H9 (cell line): ENCODE measurements at regions not wholly inside any gene's neighbourhood (a gene's known extent, or its start where the extent isn't known, plus 50 kb on each side); places are given as distances from the start of the nearest gene placed in this dataset.

Experiments used
- DNase-seq: peaks from one replicate; pipeline ENCODE4 v3.0.0-alpha.2; 2017
- H2AFZ ChIP-seq: one replicate; pipeline ENCODE4 v1.6.1; 2013; ENCODE audit warnings: mild to moderate bottlenecking, low read length, control low read depth, moderate library complexity
- H2AK5ac ChIP-seq: 2 replicates; pipeline ENCODE4 v1.6.1; 2013; ENCODE audit warnings: low read length, control low read depth, mixed read lengths; ENCODE audit not compliant: insufficient read length
- H2BK120ac ChIP-seq: one replicate; pipeline ENCODE4 v1.6.1; 2013; ENCODE audit warnings: low read depth, mild to moderate bottlenecking, low read length, control low read depth, inconsistent platforms; ENCODE audit not compliant: poor library complexity, severe bottlenecking
- H2BK12ac ChIP-seq: 2 replicates; pipeline ENCODE4 v1.6.1; 2013; ENCODE audit warnings: low read length, control low read depth, mixed read lengths, low read depth; ENCODE audit not compliant: insufficient read length
- H2BK15ac ChIP-seq: 2 replicates; pipeline ENCODE4 v1.6.1; 2013; ENCODE audit warnings: low read depth, low read length, control low read depth
- H2BK20ac ChIP-seq: one replicate; pipeline ENCODE4 v1.6.1; 2013; ENCODE audit warnings: low read depth, mild to moderate bottlenecking, low read length, control low read depth, inconsistent platforms; ENCODE audit not compliant: poor library complexity, severe bottlenecking
- H2BK5ac ChIP-seq: 2 replicates; pipeline ENCODE4 v1.6.1; 2013; ENCODE audit warnings: low read length, control low read depth, mixed read lengths; ENCODE audit not compliant: insufficient read length
- H3K14ac ChIP-seq: 2 replicates; pipeline ENCODE4 v1.6.1; 2013; ENCODE audit warnings: low read length, control low read depth; ENCODE audit not compliant: insufficient read depth
- H3K18ac ChIP-seq: 2 replicates; pipeline ENCODE4 v1.6.1; 2013; ENCODE audit warnings: low read depth, mild to moderate bottlenecking, mixed read lengths, low read length, control low read depth; ENCODE audit not compliant: insufficient read length
- H3K23ac ChIP-seq: 2 replicates; pipeline ENCODE4 v1.6.1; 2013; ENCODE audit warnings: low read length, control low read depth, mixed read lengths, low read depth; ENCODE audit not compliant: insufficient read length
- H3K23me2 ChIP-seq: 2 replicates; pipeline ENCODE4 v1.6.1; 2013; ENCODE audit warnings: low read depth, mild to moderate bottlenecking, mixed read lengths, low read length, control low read depth; ENCODE audit not compliant: insufficient read length, poor library complexity, severe bottlenecking
- H3K27ac ChIP-seq: 2 replicates; pipeline ENCODE4 v1.5.1; 2013; ENCODE audit warnings: low read length, control low read depth, mixed read lengths, low read depth; ENCODE audit not compliant: insufficient read length
- H3K27me3 ChIP-seq: 2 replicates; pipeline ENCODE4 v1.6.1; 2013; ENCODE audit warnings: low read length, control low read depth, inconsistent platforms; ENCODE audit not compliant: insufficient read depth
- H3K4ac ChIP-seq: 2 replicates; pipeline ENCODE4 v1.6.1; 2013; ENCODE audit warnings: low read depth, mild to moderate bottlenecking, control low read depth, inconsistent platforms, low read length, moderate library complexity
- H3K4me1 ChIP-seq: 2 replicates; pipeline ENCODE4 v1.6.1; 2013; ENCODE audit warnings: low read length, control low read depth, inconsistent platforms; ENCODE audit not compliant: insufficient read depth
- H3K4me2 ChIP-seq: 2 replicates; pipeline ENCODE4 v1.6.1; 2013; ENCODE audit warnings: low read length, control low read depth, mixed read lengths; ENCODE audit not compliant: insufficient read length, insufficient read depth
- H3K56ac ChIP-seq: 2 replicates; pipeline ENCODE4 v1.6.1; 2013; ENCODE audit warnings: low read depth, mild to moderate bottlenecking, mixed read lengths, low read length, control low read depth; ENCODE audit not compliant: insufficient read length
- H3K79me1 ChIP-seq: 2 replicates; pipeline ENCODE4 v1.6.1; 2013; ENCODE audit warnings: low read depth, mild to moderate bottlenecking, moderate library complexity, low read length, control low read depth, inconsistent platforms; ENCODE audit not compliant: insufficient read depth, poor library complexity, severe bottlenecking
- H3K79me2 ChIP-seq: 2 replicates; pipeline ENCODE4 v1.6.1; 2013; ENCODE audit warnings: low read length, control low read depth, inconsistent platforms; ENCODE audit not compliant: insufficient read depth
- H3K9ac ChIP-seq: 2 replicates; pipeline ENCODE4 v1.6.1; 2013; ENCODE audit warnings: low read length, control low read depth, mixed read lengths; ENCODE audit not compliant: insufficient read length; ENCODE audit errors: extremely low read depth
- H3K9me3 ChIP-seq: one replicate; pipeline ENCODE4 v1.6.1; 2013; ENCODE audit warnings: low read depth, low read length, inconsistent platforms; ENCODE audit not compliant: control insufficient read depth
- H3T11ph ChIP-seq: one replicate; pipeline ENCODE4 v1.6.1; 2013; ENCODE audit warnings: mild to moderate bottlenecking, low read length, control low read depth, inconsistent platforms
- H4K20me1 ChIP-seq: one replicate; pipeline ENCODE4 v1.6.1; 2013; ENCODE audit not compliant: control insufficient read depth, insufficient read length, insufficient read depth
- H4K5ac ChIP-seq: 2 replicates; pipeline ENCODE4 v1.6.1; 2013; ENCODE audit warnings: low read depth, mild to moderate bottlenecking, mixed read lengths, low read length, control low read depth; ENCODE audit not compliant: insufficient read length
- H4K8ac ChIP-seq: replicated peaks from 2 replicates; pipeline ENCODE4 v1.6.1; 2013; ENCODE audit warnings: low read length, control low read depth, mixed read lengths, low read depth; ENCODE audit not compliant: insufficient read length
- H4K91ac ChIP-seq: 2 replicates; pipeline ENCODE4 v1.6.1; 2013; ENCODE audit warnings: low read depth, mild to moderate bottlenecking, moderate library complexity, mixed read lengths, low read length, control low read depth; ENCODE audit not compliant: insufficient read length
- H3K27ac Mint-ChIP-seq, 3 experiments: 2 replicates in 2 of 3; 3 replicates in 1 of 3; pipeline ENCODE4 v1.8.0; 2020 to 2021; ENCODE audit warnings: mixed read lengths in 3 of 3, mild to moderate bottlenecking in 1 of 3, moderate library complexity in 1 of 3
- H3K27me3 Mint-ChIP-seq: 2 replicates; pipeline ENCODE4 v1.8.0; 2021; ENCODE audit warnings: low read depth, mild to moderate bottlenecking, moderate library complexity, mixed read lengths
- H3K36me3 Mint-ChIP-seq, 3 experiments: 2 replicates in 2 of 3; 3 replicates in 1 of 3; pipeline ENCODE4 v1.8.0; 2020 to 2021; ENCODE audit warnings: low read depth in 3 of 3, mixed read lengths in 3 of 3; ENCODE audit not compliant: insufficient read depth in 1 of 3
- H3K4me1 Mint-ChIP-seq, 2 experiments: 2 replicates each; pipeline ENCODE4 v1.8.0; 2020; ENCODE audit warnings: mixed read lengths in 2 of 2
- H3K4me3 Mint-ChIP-seq, 2 experiments: 2 replicates in 1 of 2; 3 replicates in 1 of 2; pipeline ENCODE4 v1.8.0; 2020 to 2021; ENCODE audit warnings: mild to moderate bottlenecking in 2 of 2, mixed read lengths in 2 of 2, moderate library complexity in 1 of 2
- H3K9me3 Mint-ChIP-seq, 2 experiments: 2 replicates in 1 of 2; 3 replicates in 1 of 2; pipeline ENCODE4 v1.8.0; 2020; ENCODE audit warnings: mild to moderate bottlenecking in 2 of 2, mixed read lengths in 2 of 2, moderate library complexity in 1 of 2
- CTCF ChIP-seq: fragments of 200-600 bp; sonication (generic); conservative IDR thresholded peaks from 3 replicates; pipeline ENCODE4 v1.8.0; 2021; ENCODE audit warnings: antibody characterized with exemption, mild to moderate bottlenecking
- WGBS: extraction: QIAGEN DNeasy Blood & Tissue Kit; methylation state at CpG from one replicate; pipeline ENCODE4 v1.1.7; 2013; ENCODE audit warnings: missing lambda C conversion rate, low lambda C conversion rate, mixed read lengths; ENCODE audit not compliant: insufficient read length; ENCODE audit errors: extremely low coverage; 5-methylcytosine and 5-hydroxymethylcytosine counted together

GRCh38 chr7:152502813-152503790 is 67.3 kb upstream of the KMT2C start:
- no peaks in the 10 kb centered on the region for H3K23me2 ChIP-seq
- H2AK5ac ChIP-seq, result no peak overlapping the region
- no peak overlapping the region for H2BK5ac ChIP-seq
- WGBS, result no CpG with 5 or more reads among the region's 13 CpGs
- no peaks in the 10 kb centered on the region for H3K79me1 ChIP-seq
- no peaks in the 10 kb centered on the region for H3K9me3 ChIP-seq
- no peaks in the 10 kb centered on the region for H3K27me3 ChIP-seq
- Mint-ChIP-seq H3K36me3 (no peaks in the 10 kb centered on the region; a peak in 1 of 7 replicates), H3K27me3 (no peaks in the 10 kb centered on the region; the same call in 1 of the 2 replicates), H3K9me3 (peaks cover 2% of the 10 kb centered on the region in 2 experiments; a peak in 1 of 5 replicates), H3K4me3 (no peak overlapping the region), H3K4me1 (peaks cover 5 to 8% of the 10 kb centered on the region in 2 experiments; a peak in 2 of 4 replicates), H3K27ac (no peak overlapping the region)
- H3K14ac ChIP-seq, result no peak overlapping the region; the same call in 1 of the 2 replicates
- no peak overlapping the region for H3K23ac ChIP-seq
- DNase-seq, result no peak
- H3K4me2 ChIP-seq, result no peak overlapping the region
- no peaks in the 10 kb centered on the region for H4K20me1 ChIP-seq
- no peak overlapping the region for H4K5ac ChIP-seq
- H4K91ac ChIP-seq, result no peak overlapping the region
- H3K79me2 ChIP-seq, result no peaks in the 10 kb centered on the region
- H2BK20ac ChIP-seq, result no peak overlapping the region
- H4K8ac ChIP-seq, result no peak overlapping the region
- no peak overlapping the region for H3K27ac ChIP-seq
- H3T11ph ChIP-seq, result no peak overlapping the region
- H2BK12ac ChIP-seq, result no peak overlapping the region
- H2AFZ ChIP-seq, result no peak overlapping the region
- H3K4me1 ChIP-seq, result no peaks in the 10 kb centered on the region; the same call in 1 of the 2 replicates
- TF ChIP-seq CTCF, result no peak
- no peak overlapping the region for H2BK15ac ChIP-seq
- no peak overlapping the region for H3K18ac ChIP-seq
- no peak overlapping the region for H2BK120ac ChIP-seq
- H3K4ac ChIP-seq, result no peak overlapping the region
- no peak overlapping the region for H3K56ac ChIP-seq
- H3K9ac ChIP-seq, result no peak overlapping the region
